IMR-90 (cell line): ENCODE measurements at regions not wholly inside any gene's neighbourhood (a gene's known extent, or its start where the extent isn't known, plus 50 kb on each side); places are given as distances from the start of the nearest gene placed in this dataset.

Experiments used
- ATAC-seq: fragments of 200-7000 bp; cut with Tn5 transposase; 2 replicates; pipeline ENCODE4 v1.9.1; 2020; ENCODE audit warnings: low read depth, mild to moderate bottlenecking, moderate library complexity
- BruUV-seq: library from RNA; stranded (reverse); fragments of 400-500 nt; replicated peaks from 2 replicates; lab custom pipeline; 2021; lab: Mats Ljungman, UMichigan
- CTCF ChIA-PET: fragments of 300-600 bp; formaldehyde crosslinking; extraction: SDS; loops from one replicate; lab custom pipeline; 2021; ENCODE audit warnings: antibody characterized with exemption; lab: Yijun Ruan, JAX
- POLR2A ChIA-PET: fragments of 300-600 bp; sonication (Branson Sonifier 250); formaldehyde crosslinking; loops from one replicate; lab custom pipeline; 2022; ENCODE audit warnings: antibody characterized with exemption; ENCODE audit not compliant: unreplicated experiment; lab: Charles Lee
- DNase-seq: peaks from one replicate; pipeline ENCODE4 v3.0.0; 2013
- H2AFZ ChIP-seq: replicated peaks from 2 replicates; pipeline ENCODE3; 2013; ENCODE audit warnings: low read length, mild to moderate bottlenecking; ENCODE audit not compliant: poor library complexity
- H2AK5ac ChIP-seq: 2 replicates; pipeline ENCODE4 v1.6.1; 2013; ENCODE audit warnings: low read depth, low read length, inconsistent platforms
- H2AK9ac ChIP-seq: replicated peaks from 2 replicates; pipeline ENCODE3; 2013; ENCODE audit warnings: mild to moderate bottlenecking, low read depth, low read length, moderate library complexity; ENCODE audit not compliant: poor library complexity
- H2BK120ac ChIP-seq: 2 replicates; pipeline ENCODE4 v1.6.1; 2013; ENCODE audit warnings: low read depth, low read length, inconsistent platforms
- H2BK15ac ChIP-seq: 3 replicates; pipeline ENCODE4 v1.6.1; 2013; ENCODE audit warnings: low read depth, low read length, inconsistent platforms
- H2BK20ac ChIP-seq: 2 replicates; pipeline ENCODE4 v1.6.1; 2013; ENCODE audit warnings: low read depth, mild to moderate bottlenecking, inconsistent platforms, low read length, moderate library complexity
- H2BK5ac ChIP-seq: 2 replicates; pipeline ENCODE4 v1.6.1; 2013; ENCODE audit warnings: mild to moderate bottlenecking, low read depth, low read length, inconsistent platforms; ENCODE audit not compliant: poor library complexity, severe bottlenecking
- H3K14ac ChIP-seq: replicated peaks from 2 replicates; pipeline ENCODE4 v1.6.1; 2013; ENCODE audit warnings: low read depth, low read length, inconsistent platforms
- H3K18ac ChIP-seq: 2 replicates; pipeline ENCODE4 v1.6.1; 2013; ENCODE audit warnings: low read depth, low read length, control low read depth
- H3K23ac ChIP-seq: 2 replicates; pipeline ENCODE4 v1.6.1; 2013; ENCODE audit warnings: low read depth, low read length, inconsistent platforms
- H3K27ac ChIP-seq: 2 replicates; pipeline ENCODE4 v1.5.1; 2013; ENCODE audit warnings: mild to moderate bottlenecking, control low read depth, low read length; ENCODE audit not compliant: insufficient read depth
- H3K27me3 ChIP-seq: 2 replicates; pipeline ENCODE4 v1.6.1; 2013; ENCODE audit warnings: low read length; ENCODE audit not compliant: control insufficient read depth, insufficient read depth
- H3K36me3 ChIP-seq: 2 replicates; pipeline ENCODE4 v1.6.1; 2013; ENCODE audit warnings: low read length, mixed read lengths; ENCODE audit not compliant: control insufficient read depth, insufficient read depth
- H3K4ac ChIP-seq: 2 replicates; pipeline ENCODE4 v1.6.1; 2013; ENCODE audit warnings: low read depth, low read length, inconsistent platforms
- H3K4me1 ChIP-seq: 2 replicates; pipeline ENCODE4 v1.6.1; 2013; ENCODE audit warnings: low read length, mixed read lengths; ENCODE audit not compliant: control insufficient read depth, insufficient read depth
- H3K4me2 ChIP-seq: 2 replicates; pipeline ENCODE4 v1.6.1; 2013; ENCODE audit warnings: low read depth, mild to moderate bottlenecking, control low read depth, low read length, moderate library complexity
- H3K4me3 ChIP-seq: 2 replicates; pipeline ENCODE4 v1.5.1; 2013; ENCODE audit warnings: low read depth, mild to moderate bottlenecking, control low read depth, low read length, moderate library complexity; ENCODE audit not compliant: insufficient read depth
- H3K56ac ChIP-seq: 2 replicates; pipeline ENCODE4 v1.6.1; 2013; ENCODE audit warnings: low read length, inconsistent platforms; ENCODE audit not compliant: insufficient read depth; ENCODE audit errors: extremely low read depth
- H3K79me1 ChIP-seq, 2 experiments: 2 replicates each; pipeline ENCODE4 v1.6.1; 2013; ENCODE audit warnings: low read length in 2 of 2, inconsistent platforms in 1 of 2, low read depth in 1 of 2
- H3K9ac ChIP-seq: 2 replicates; pipeline ENCODE4 v1.6.1; 2013; ENCODE audit warnings: low read depth, low read length, control low read depth
- H3K9me1 ChIP-seq: 2 replicates; pipeline ENCODE4 v1.6.1; 2013; ENCODE audit warnings: low read length, inconsistent platforms; ENCODE audit not compliant: insufficient read depth
- H3K9me3 ChIP-seq: 2 replicates; pipeline ENCODE4 v1.6.1; 2013; ENCODE audit warnings: low read length; ENCODE audit not compliant: control insufficient read depth, insufficient read depth
- H4K20me1 ChIP-seq: 2 replicates; pipeline ENCODE4 v1.6.1; 2013; ENCODE audit warnings: low read length, inconsistent platforms; ENCODE audit not compliant: insufficient read depth
- H4K5ac ChIP-seq: 2 replicates; pipeline ENCODE4 v1.6.1; 2013; ENCODE audit warnings: mild to moderate bottlenecking, low read depth, low read length, control low read depth
- H4K8ac ChIP-seq, 2 experiments: 2 replicates each; pipeline ENCODE4 v1.6.1; 2013; ENCODE audit warnings: low read depth in 2 of 2, low read length in 2 of 2, control low read depth in 1 of 2, inconsistent platforms in 1 of 2
- H4K91ac ChIP-seq: 2 replicates; pipeline ENCODE4 v1.6.1; 2013; ENCODE audit warnings: low read depth, low read length, inconsistent platforms; ENCODE audit not compliant: insufficient read depth
- BHLHE40 ChIP-seq: fragments of 150-350 bp; IDR thresholded peaks from 2 replicates; pipeline ENCODE4 v1.6.1; 2016; ENCODE audit warnings: mild to moderate bottlenecking, low read depth, low read length
- CHD1 ChIP-seq: IDR thresholded peaks from 2 replicates; pipeline ENCODE4 v1.6.1; 2012; ENCODE audit warnings: low read depth, low read length, improper control_type of control experiment
- FOS ChIP-seq: fragments of 150-350 bp; IDR thresholded peaks from 2 replicates; pipeline ENCODE4 v1.6.1; 2016; ENCODE audit warnings: low read depth, low read length
- MXI1 ChIP-seq: IDR thresholded peaks from 2 replicates; pipeline ENCODE4 v1.6.1; 2012; ENCODE audit warnings: low read depth, mild to moderate bottlenecking, low read length, moderate library complexity, borderline replicate concordance
- RAD21 ChIP-seq: IDR thresholded peaks from 2 replicates; pipeline ENCODE4 v1.6.1; 2012; ENCODE audit warnings: low read length, improper control_type of control experiment
- RCOR1 ChIP-seq: IDR thresholded peaks from 2 replicates; pipeline ENCODE4 v1.6.1; 2012; ENCODE audit warnings: mild to moderate bottlenecking, low read length, improper control_type of control experiment; ENCODE audit not compliant: insufficient replicate concordance
- SMC3 ChIP-seq: fragments of 150-350 bp; IDR thresholded peaks from 2 replicates; pipeline ENCODE4 v1.6.1; 2016; ENCODE audit warnings: low read depth, mild to moderate bottlenecking, antibody characterized with exemption, low read length, moderate library complexity
- USF2 ChIP-seq: fragments of 150-350 bp; IDR thresholded peaks from 2 replicates; pipeline ENCODE4 v1.6.1; 2017; ENCODE audit warnings: mild to moderate bottlenecking, antibody characterized with exemption, low read length, low read depth
- WGBS, 2 experiments: methylation state at CpG; one replicate each; pipeline versions ENCODE4 v1.1.5 to v1.1.7; 2013; ENCODE audit warnings: missing lambda C conversion rate in 2 of 2; ENCODE audit not compliant: insufficient read length in 1 of 2; ENCODE audit errors: extremely low coverage in 2 of 2; 5-methylcytosine and 5-hydroxymethylcytosine counted together
- dilution Hi-C: fragments of 300-500 bp; cut with HindIII; formaldehyde crosslinking; loops from one replicate; pipeline ENCODE4 v1.14.3; 2018; ENCODE audit warnings: low sequenced_read_pairs; ENCODE audit not compliant: unreplicated experiment
- in situ Hi-C: fragments of 300-500 bp; cut with MboI; formaldehyde crosslinking; loops from 3 replicates; pipeline ENCODE4 v1.14.3; 2019; ENCODE audit warnings: low sequenced_read_pairs, inconsistent platforms, mixed read lengths
- intact Hi-C: fragments of 100-400 bp; cut with micrococcal nuclease; formaldehyde crosslinking; loops from 2 replicates; pipeline ENCODE4 v1.10.0; 2022
- TF ChIP-seq, protein P1 (sequence below): conservative IDR thresholded peaks from 2 replicates; pipeline ENCODE4 v1.5.1; 2012; ENCODE audit warnings: mild to moderate bottlenecking, low read depth, low read length, improper control_type of control experiment

- in situ Hi-C loops = no loop called here
- no CpG with 5 or more reads among the region's 3 CpGs for WGBS, 2 experiments
- TF ChIP-seq CHD1 (no peak), BHLHE40 (no peak), RAD21 (no peak), MXI1 (no peak), SMC3 (no peak), USF2 (no peak), FOS (no peak), RCOR1 (no peak)
- TF ChIP-seq, protein P1, sequence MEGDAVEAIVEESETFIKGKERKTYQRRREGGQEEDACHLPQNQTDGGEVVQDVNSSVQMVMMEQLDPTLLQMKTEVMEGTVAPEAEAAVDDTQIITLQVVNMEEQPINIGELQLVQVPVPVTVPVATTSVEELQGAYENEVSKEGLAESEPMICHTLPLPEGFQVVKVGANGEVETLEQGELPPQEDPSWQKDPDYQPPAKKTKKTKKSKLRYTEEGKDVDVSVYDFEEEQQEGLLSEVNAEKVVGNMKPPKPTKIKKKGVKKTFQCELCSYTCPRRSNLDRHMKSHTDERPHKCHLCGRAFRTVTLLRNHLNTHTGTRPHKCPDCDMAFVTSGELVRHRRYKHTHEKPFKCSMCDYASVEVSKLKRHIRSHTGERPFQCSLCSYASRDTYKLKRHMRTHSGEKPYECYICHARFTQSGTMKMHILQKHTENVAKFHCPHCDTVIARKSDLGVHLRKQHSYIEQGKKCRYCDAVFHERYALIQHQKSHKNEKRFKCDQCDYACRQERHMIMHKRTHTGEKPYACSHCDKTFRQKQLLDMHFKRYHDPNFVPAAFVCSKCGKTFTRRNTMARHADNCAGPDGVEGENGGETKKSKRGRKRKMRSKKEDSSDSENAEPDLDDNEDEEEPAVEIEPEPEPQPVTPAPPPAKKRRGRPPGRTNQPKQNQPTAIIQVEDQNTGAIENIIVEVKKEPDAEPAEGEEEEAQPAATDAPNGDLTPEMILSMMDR = no peak
Observed at GRCh38 chr3:70564552-70564951, 252.1 kb upstream of the MDFIC2 start.

More at GRCh38 chr3:70564552-70564951, 252.1 kb upstream of the MDFIC2 start:
- Histone ChIP-seq H2AK9ac (no peak overlapping the region), H2BK5ac (no peak overlapping the region), H3K36me3 (no peaks in the 10 kb centered on the region), H3K23ac (no peak overlapping the region), H2BK120ac (no peak overlapping the region), H4K8ac (no peak overlapping the region), H3K4me1 (no peaks in the 10 kb centered on the region), H3K79me1 (no peaks in the 10 kb centered on the region), H3K9ac (no peak overlapping the region), H3K14ac (no peak overlapping the region), H2AK5ac (no peak overlapping the region), H3K18ac (no peak overlapping the region), H4K91ac (no peak overlapping the region), H4K20me1 (no peaks in the 10 kb centered on the region), H3K9me3 (no peaks in the 10 kb centered on the region), H2BK15ac (no peak overlapping the region), H3K4me2 (no peak overlapping the region), H3K27ac (no peak overlapping the region), H2AFZ (no peak overlapping the region), H3K56ac (no peak overlapping the region), H3K4ac (no peak overlapping the region), H4K5ac (no peak overlapping the region), H3K4me3 (no peak overlapping the region), H2BK20ac (no peak overlapping the region), H3K9me1 (no peaks in the 10 kb centered on the region), H3K27me3 (peaks cover 21% of the 10 kb centered on the region)
- intact Hi-C loops = no loop called here
- ChIA-PET POLR2A (no interaction called here), CTCF (no interaction called here)
- dilution Hi-C loops = no loop called here
- DNase-seq (no peak), ATAC-seq (no peak)
- BruUV-seq = no TSS peak
